Neural cell (in vitro differentiated cells): ENCODE measurements at regions not wholly inside any gene's neighbourhood (a gene's known extent, or its start where the extent isn't known, plus 50 kb on each side); places are given as distances from the start of the nearest gene placed in this dataset.

Experiments used
- H2AFZ ChIP-seq: fragments of 200-600, 300-800 bp; sonication (generic), shearing (Covaris generic); 2 replicates; pipeline ENCODE4 v1.6.0; 2014; ENCODE audit warnings: low read depth, mild to moderate bottlenecking, antibody characterized with exemption, low read length, moderate library complexity
- H3F3A ChIP-seq: fragments of 200-600 bp; shearing (Covaris generic); 2 replicates; pipeline ENCODE4 v1.6.1; 2016; ENCODE audit warnings: mild to moderate bottlenecking, moderate library complexity, mixed read lengths, antibody characterized with exemption, low read length; ENCODE audit not compliant: insufficient read depth, poor library complexity, severe bottlenecking
- H3K27ac ChIP-seq: fragments of 200-600, 300-800 bp; sonication (generic), shearing (Covaris generic); 2 replicates; pipeline ENCODE4 v1.5.1; 2014; ENCODE audit warnings: mild to moderate bottlenecking, low read length, moderate library complexity
- H3K27me3 ChIP-seq: fragments of 300-800, 200-600 bp; sonication (generic), shearing (Covaris generic); 2 replicates; pipeline ENCODE4 v1.6.0; 2014; ENCODE audit warnings: mild to moderate bottlenecking, low read depth, low read length, moderate library complexity; ENCODE audit not compliant: insufficient read depth
- H3K36me3 ChIP-seq: fragments of 300-800, 200-600 bp; sonication (generic), shearing (Covaris generic); 2 replicates; pipeline ENCODE4 v1.5.1; 2014; ENCODE audit warnings: mild to moderate bottlenecking, antibody characterized with exemption, low read length, moderate library complexity; ENCODE audit not compliant: insufficient read depth
- H3K4me2 ChIP-seq: fragments of 300-800, 200-600 bp; sonication (generic), shearing (Covaris generic); 2 replicates; pipeline ENCODE4 v1.6.0; 2014; ENCODE audit warnings: mild to moderate bottlenecking, low read length
- H3K4me3 ChIP-seq: fragments of 300-800, 200-600 bp; sonication (generic), shearing (Covaris generic); 2 replicates; pipeline ENCODE4 v1.5.1; 2014; ENCODE audit warnings: mild to moderate bottlenecking, low read length, moderate library complexity
- H3K79me2 ChIP-seq: fragments of 200-600 bp; shearing (Covaris generic); replicated peaks from 2 replicates; pipeline ENCODE4 v1.6.0; 2014; ENCODE audit warnings: mild to moderate bottlenecking, low read length, moderate library complexity; ENCODE audit not compliant: insufficient read depth
- H3K9ac ChIP-seq: fragments of 300-800, 200-600 bp; sonication (generic), shearing (Covaris generic); 2 replicates; pipeline ENCODE4 v1.6.1; 2016; ENCODE audit warnings: mild to moderate bottlenecking, low read length, mixed read lengths
- H3K9me2 ChIP-seq: fragments of 200-600 bp; shearing (Covaris generic); 2 replicates; pipeline ENCODE4 v1.6.1; 2016; ENCODE audit warnings: mild to moderate bottlenecking, low read length, mixed read lengths; ENCODE audit not compliant: insufficient read depth
- H3K9me3 ChIP-seq: fragments of 200-600, 300-800 bp; sonication (generic), shearing (Covaris generic); 2 replicates; pipeline ENCODE4 v1.6.1; 2016; ENCODE audit warnings: mild to moderate bottlenecking, mixed run types, low read length, moderate library complexity, mixed read lengths
- H4K20me1 ChIP-seq: fragments of 200-600 bp; shearing (Covaris generic); 2 replicates; pipeline ENCODE4 v1.6.1; 2016; ENCODE audit warnings: mild to moderate bottlenecking, mixed run types; ENCODE audit not compliant: insufficient read depth
- CTCF ChIP-seq: fragments of 450-650 bp; IDR thresholded peaks from 2 replicates; pipeline ENCODE4 v1.5.1; 2014; ENCODE audit warnings: antibody characterized with exemption, mild to moderate bottlenecking, moderate library complexity; ENCODE audit not compliant: poor library complexity, severe bottlenecking
- EP300 ChIP-seq: fragments of 450-650 bp; conservative IDR thresholded peaks from 2 replicates; pipeline ENCODE4 v1.6.1; 2014; ENCODE audit warnings: antibody characterized with exemption, mild to moderate bottlenecking, moderate library complexity; ENCODE audit not compliant: poor library complexity, severe bottlenecking
- EZH2 ChIP-seq: fragments of 200-600, 300-800 bp; shearing (Covaris generic), sonication (generic); IDR thresholded peaks from 2 replicates; pipeline ENCODE4 v1.6.1; 2014; ENCODE audit warnings: antibody characterized with exemption, low read length, borderline replicate concordance, mild to moderate bottlenecking; ENCODE audit not compliant: insufficient read depth, poor library complexity, severe bottlenecking
- MXI1 ChIP-seq: fragments of 450-650 bp; conservative IDR thresholded peaks from 2 replicates; pipeline ENCODE4 v1.6.1; 2014; ENCODE audit warnings: antibody characterized with exemption, mild to moderate bottlenecking; ENCODE audit not compliant: poor library complexity, severe bottlenecking
- POLR2AphosphoS5 ChIP-seq: IDR thresholded peaks from 2 replicates; pipeline ENCODE4 v1.6.1; 2012
- RAD21 ChIP-seq: fragments of 450-650 bp; conservative IDR thresholded peaks from 2 replicates; pipeline ENCODE4 v1.6.1; 2014; ENCODE audit warnings: antibody characterized with exemption, mild to moderate bottlenecking, moderate library complexity
- REST ChIP-seq: IDR thresholded peaks from 2 replicates; pipeline ENCODE4 v1.6.1; 2012; ENCODE audit warnings: borderline replicate concordance
- SMC3 ChIP-seq: fragments of 450-650 bp; conservative IDR thresholded peaks from 2 replicates; pipeline ENCODE4 v1.6.1; 2014; ENCODE audit warnings: antibody characterized with exemption, mild to moderate bottlenecking, moderate library complexity; ENCODE audit not compliant: poor library complexity
- TAF1 ChIP-seq: IDR thresholded peaks from 2 replicates; pipeline ENCODE4 v1.6.1; 2012; ENCODE audit warnings: low read depth

- Histone ChIP-seq H3K9me3 (no peaks in the 10 kb centered on the region), H3K79me2 (no peaks in the 10 kb centered on the region), H3K27me3 (no peaks in the 10 kb centered on the region), H2AFZ (no peak overlapping the region), H4K20me1 (no peaks in the 10 kb centered on the region), H3K36me3 (no peaks in the 10 kb centered on the region), H3K9ac (no peak overlapping the region), H3K4me2 (no peak overlapping the region), H3K9me2 (no peaks in the 10 kb centered on the region), H3K4me3 (no peak overlapping the region), H3F3A (no peaks in the 10 kb centered on the region), H3K27ac (no peak overlapping the region)
- TF ChIP-seq CTCF = no peak
- TF ChIP-seq POLR2AphosphoS5 = no peak
- no peak for TF ChIP-seq EZH2
- TF ChIP-seq EP300 = no peak
- TF ChIP-seq REST = no peak
- TF ChIP-seq RAD21 = no peak
- no peak for TF ChIP-seq MXI1
- no peak for TF ChIP-seq SMC3
- no peak for TF ChIP-seq TAF1
Observed at GRCh38 chr6:132126150-132126549, 175.0 kb upstream of the CCN2 start.

- H3K27me3 ChIP-seq = no peaks in the 10 kb centered on the region
- H3K4me3 ChIP-seq = no peak overlapping the region
- H3K9ac ChIP-seq = no peak overlapping the region
- no peaks in the 10 kb centered on the region for H3F3A ChIP-seq
- no peaks in the 10 kb centered on the region for H3K9me2 ChIP-seq
- no peak overlapping the region for H2AFZ ChIP-seq
- H3K79me2 ChIP-seq = no peaks in the 10 kb centered on the region
- H3K4me2 ChIP-seq = no peak overlapping the region
- no peak overlapping the region for H3K27ac ChIP-seq
- no peak for TF ChIP-seq POLR2AphosphoS5
- no peak for TF ChIP-seq EZH2
- no peak for TF ChIP-seq EP300
- no peak for TF ChIP-seq REST
- no peak for TF ChIP-seq MXI1
- no peaks in the 10 kb centered on the region for H3K36me3 ChIP-seq
- H4K20me1 ChIP-seq = no peaks in the 10 kb centered on the region
- H3K9me3 ChIP-seq = no peaks in the 10 kb centered on the region
Observed at GRCh38 chr6:132122871-132123270, 171.7 kb upstream of the CCN2 start.
